PC-9 (cell line): ENCODE measurements at regions not wholly inside any gene's neighbourhood (a gene's known extent, or its start where the extent isn't known, plus 50 kb on each side); places are given as distances from the start of the nearest gene placed in this dataset.

ENCODE experiments used
- BruUV-seq: library from RNA; stranded (reverse); fragments of 400-500 nt; replicated peaks from 2 replicates; lab custom pipeline; 2021; lab: Mats Ljungman, UMichigan
- CTCF ChIA-PET: fragments of 300-600 bp; sonication (Branson Sonifier 250); formaldehyde crosslinking; loops from one replicate; lab custom pipeline; 2022; ENCODE audit warnings: antibody characterized with exemption; lab: Charles Lee
- POLR2A ChIA-PET: fragments of 300-600 bp; sonication (Branson Sonifier 250); formaldehyde crosslinking; loops from one replicate; lab custom pipeline; 2022; ENCODE audit warnings: antibody characterized with exemption; ENCODE audit not compliant: unreplicated experiment; lab: Charles Lee
- DNase-seq, 2 experiments: peaks; one replicate each; pipeline versions ENCODE4 v3.0.0 to v3.0.0-alpha.2; 2015 to 2022; ENCODE audit warnings: mixed read lengths in 1 of 2
- H2AFZ ChIP-seq: fragments of 200-600 bp; sonication (generic); 2 replicates; pipeline ENCODE4 v1.8.1; 2017; ENCODE audit warnings: antibody characterized with exemption
- H3F3A ChIP-seq: fragments of 200-600 bp; sonication (generic); 2 replicates; pipeline ENCODE4 v1.8.1; 2017; ENCODE audit warnings: antibody characterized with exemption, mild to moderate bottlenecking, low read depth; ENCODE audit not compliant: insufficient read depth
- H3K27ac ChIP-seq: fragments of 200-600 bp; sonication (generic); 2 replicates; pipeline ENCODE4 v1.6.1; 2016; ENCODE audit warnings: mixed run types
- H3K27me3 ChIP-seq: fragments of 200-600 bp; sonication (generic); 2 replicates; pipeline ENCODE4 v1.6.1; 2016; ENCODE audit warnings: low read depth, mixed run types; ENCODE audit not compliant: insufficient read depth
- H3K36me3 ChIP-seq: fragments of 200-600 bp; sonication (generic); 2 replicates; pipeline ENCODE4 v1.6.1; 2016; ENCODE audit warnings: low read depth, mixed run types
- H3K4me1 ChIP-seq: fragments of 200-600 bp; sonication (generic); replicated peaks from 2 replicates; pipeline ENCODE4 v1.6.1; 2016; ENCODE audit warnings: mixed run types; ENCODE audit not compliant: insufficient read depth
- H3K4me2 ChIP-seq: fragments of 200-600 bp; sonication (generic); 2 replicates; pipeline ENCODE4 v1.6.1; 2017; ENCODE audit warnings: mixed run types
- H3K4me3 ChIP-seq: fragments of 200-600 bp; sonication (generic); 2 replicates; pipeline ENCODE4 v1.6.1; 2016; ENCODE audit warnings: mixed run types
- H3K79me2 ChIP-seq: fragments of 200-600 bp; sonication (generic); 2 replicates; pipeline ENCODE4 v1.6.1; 2017; ENCODE audit warnings: low read depth, mixed run types
- H3K9me2 ChIP-seq: fragments of 200-600 bp; sonication (generic); 2 replicates; pipeline ENCODE4 v1.8.1; 2017; ENCODE audit warnings: mild to moderate bottlenecking; ENCODE audit not compliant: insufficient read depth
- H3K9me3 ChIP-seq: fragments of 200-600 bp; sonication (generic); 2 replicates; pipeline ENCODE4 v1.8.1; 2016; ENCODE audit warnings: low read depth; ENCODE audit not compliant: insufficient read depth
- H4K20me1 ChIP-seq: fragments of 200-600 bp; sonication (generic); 2 replicates; pipeline ENCODE4 v1.8.1; 2017; ENCODE audit not compliant: insufficient read depth
- CTCF ChIP-seq: fragments of 200-600 bp; sonication (generic); conservative IDR thresholded peaks from 2 replicates; pipeline ENCODE4 v1.6.1; 2017; ENCODE audit warnings: mixed run types, antibody characterized with exemption, mild to moderate bottlenecking, moderate library complexity
- EZH2 ChIP-seq: fragments of 200-600 bp; sonication (generic); IDR thresholded peaks from 2 replicates; pipeline ENCODE4 v1.8.0; 2017; ENCODE audit warnings: antibody characterized with exemption, low read depth
- intact Hi-C: fragments of 100-400 bp; cut with micrococcal nuclease; formaldehyde crosslinking; loops from one replicate; pipeline ENCODE4 v1.10.0; 2022; ENCODE audit not compliant: unreplicated experiment

GRCh38 chr9:24479361-24480059 lies 66.2 kb downstream of the IZUMO3 start:
- Histone ChIP-seq H3K79me2 (no peaks in the 10 kb centered on the region), H4K20me1 (no peaks in the 10 kb centered on the region), H3K36me3 (no peaks in the 10 kb centered on the region), H3K4me1 (no peaks in the 10 kb centered on the region), H3K4me2 (no peak overlapping the region), H3K9me2 (no peaks in the 10 kb centered on the region), H2AFZ (no peak overlapping the region), H3K9me3 (no peaks in the 10 kb centered on the region), H3K27me3 (no peaks in the 10 kb centered on the region), H3K27ac (no peak overlapping the region), H3K4me3 (no peak overlapping the region), H3F3A (no peaks in the 10 kb centered on the region)
- intact Hi-C loops: no loop called here
- TF ChIP-seq CTCF (no peak), EZH2 (no peak)
- POLR2A ChIA-PET: no interaction called here
- DNase-seq: no peak
- no TSS peak for BruUV-seq
- CTCF ChIA-PET: no interaction called here

GRCh38 chr9:24464319-24464951 lies 81.3 kb downstream of the IZUMO3 start:
- Histone ChIP-seq H3K9me3 (no peaks in the 10 kb centered on the region), H3K27ac (no peak overlapping the region), H2AFZ (no peak overlapping the region), H3K4me3 (no peak overlapping the region), H3F3A (no peaks in the 10 kb centered on the region), H3K36me3 (no peaks in the 10 kb centered on the region), H4K20me1 (no peaks in the 10 kb centered on the region), H3K4me2 (no peak overlapping the region), H3K27me3 (no peaks in the 10 kb centered on the region), H3K79me2 (no peaks in the 10 kb centered on the region), H3K4me1 (no peaks in the 10 kb centered on the region), H3K9me2 (no peaks in the 10 kb centered on the region)
- ChIA-PET CTCF (no interaction called here), POLR2A (no interaction called here)
- no TSS peak for BruUV-seq
- TF ChIP-seq CTCF (no peak), EZH2 (no peak)
- intact Hi-C loops: no loop called here
- no peak for DNase-seq

GRCh38 chr9:24462951-24463350 lies 82.7 kb downstream of the IZUMO3 start:
- no peaks in the 10 kb centered on the region for H3K27me3 ChIP-seq
- H2AFZ ChIP-seq: no peak overlapping the region
- TF ChIP-seq CTCF (no peak), EZH2 (no peak)
- no peaks in the 10 kb centered on the region for H3K9me3 ChIP-seq
- H3K9me2 ChIP-seq: no peaks in the 10 kb centered on the region
- H3K27ac ChIP-seq: no peak overlapping the region
- H3K4me1 ChIP-seq: no peaks in the 10 kb centered on the region
- no peaks in the 10 kb centered on the region for H3K79me2 ChIP-seq
- no peak overlapping the region for H3K4me3 ChIP-seq
- no peaks in the 10 kb centered on the region for H3K36me3 ChIP-seq
- intact Hi-C loops: no loop called here
- BruUV-seq: no TSS peak
- ChIA-PET CTCF (no interaction called here), POLR2A (no interaction called here)
- no peaks in the 10 kb centered on the region for H4K20me1 ChIP-seq
- DNase-seq: no peak
- no peak overlapping the region for H3K4me2 ChIP-seq
- no peaks in the 10 kb centered on the region for H3F3A ChIP-seq
